ENCODE measurements at regions not wholly inside any gene's neighbourhood (a gene's known extent, or its start where the extent isn't known, plus 50 kb on each side); places are given as distances from the start of the nearest gene placed in this dataset.

GRCh38 chr7:17651341-17651740 is 289.0 kb downstream of the SNX13 start:
- no peak for DNase-seq (ENCODE audit: low read depth)

- peak; percentile 96 for DNase-seq (ENCODE audit: low read depth)
These were observed 288.4 kb downstream of the SNX13 start for GRCh38 chr7:17651863-17652385.

- DNase-seq (ENCODE audit: low read depth): no peak
These were observed 285.4 kb downstream of the SNX13 start for GRCh38 chr7:17654940-17655339.

- no peak for DNase-seq (ENCODE audit: low read depth)
These were observed 281.2 kb downstream of the SNX13 start for GRCh38 chr7:17659126-17659525.

- DNase-seq (ENCODE audit: low read depth): peak; percentile 33
These were observed 280.2 kb downstream of the SNX13 start for GRCh38 chr7:17660116-17660515.

GRCh38 chr7:17661982-17662585 is 278.2 kb downstream of the SNX13 start:
- DNase-seq (ENCODE audit: low read depth): peak; percentile 42

- DNase-seq (ENCODE audit: low read depth): peak; percentile 83
These were observed 277.1 kb downstream of the SNX13 start for GRCh38 chr7:17663061-17663675.

GRCh38 chr7:17665029-17665428 is 275.3 kb downstream of the SNX13 start:
- no peak for DNase-seq (ENCODE audit: low read depth)

GRCh38 chr7:17668122-17668521 is 272.2 kb downstream of the SNX13 start:
- no peak for DNase-seq (ENCODE audit: low read depth)

GRCh38 chr7:17669204-17669603 is 271.1 kb downstream of the SNX13 start:
- no peak for DNase-seq (ENCODE audit: low read depth)

GRCh38 chr7:17671956-17672355 is 268.3 kb downstream of the SNX13 start:
- DNase-seq (ENCODE audit: low read depth): no peak

GRCh38 chr7:17672783-17673182 is 267.5 kb downstream of the SNX13 start:
- DNase-seq (ENCODE audit: low read depth): no peak

GRCh38 chr7:17674166-17674942 is 265.9 kb downstream of the SNX13 start:
- no peak for DNase-seq (ENCODE audit: low read depth)

GRCh38 chr7:17674943-17675608 is 265.2 kb downstream of the SNX13 start:
- DNase-seq (ENCODE audit: low read depth): no peak

- DNase-seq (ENCODE audit: low read depth): peak; percentile 80
These were observed 262.9 kb downstream of the SNX13 start for GRCh38 chr7:17677408-17677807.

- DNase-seq (ENCODE audit: low read depth): no peak
These were observed 261.4 kb downstream of the SNX13 start for GRCh38 chr7:17678896-17679295.

GRCh38 chr7:17679458-17679857 is 260.8 kb downstream of the SNX13 start:
- DNase-seq (ENCODE audit: low read depth): peak; percentile 100

GRCh38 chr7:17680026-17680425 is 260.3 kb downstream of the SNX13 start:
- DNase-seq (ENCODE audit: low read depth): peak; percentile 96

GRCh38 chr7:17680943-17681351 is 259.3 kb downstream of the SNX13 start:
- peak; percentile 58 for DNase-seq (ENCODE audit: low read depth)

GRCh38 chr7:17681965-17682364 is 258.3 kb downstream of the SNX13 start:
- DNase-seq (ENCODE audit: low read depth): peak; percentile 79

GRCh38 chr7:17682586-17682985 is 257.7 kb downstream of the SNX13 start:
- no peak for DNase-seq (ENCODE audit: low read depth)

GRCh38 chr7:17685141-17685540 is 255.2 kb downstream of the SNX13 start:
- DNase-seq (ENCODE audit: low read depth): no peak

All from LHCN-M2 (cell line).